ENCODE measurements at regions not wholly inside any gene's neighbourhood (a gene's known extent, or its start where the extent isn't known, plus 50 kb on each side); places are given as distances from the start of the nearest gene placed in this dataset.

DNA sequence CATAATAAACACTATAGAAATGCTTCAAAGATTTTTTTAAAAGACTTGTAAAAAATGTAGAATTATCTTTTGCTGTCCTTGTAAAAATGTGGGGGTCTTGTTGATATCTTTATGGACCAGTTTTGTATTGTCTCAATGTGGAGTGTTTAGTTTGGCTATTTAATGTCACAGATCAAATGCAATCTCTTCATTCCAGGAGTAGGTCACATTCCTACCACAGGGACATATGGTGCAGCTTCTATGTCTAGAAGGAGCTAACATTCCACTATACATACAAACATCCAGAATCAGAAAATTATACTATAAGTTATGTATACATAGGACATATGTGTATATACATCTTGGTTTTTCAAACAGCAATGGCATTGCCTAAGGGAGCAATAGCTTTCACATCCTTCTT is 345.7 kb downstream of the BMP4 start:
- no peak for DNase-seq (ENCODE audit: low spot score)

DNA sequence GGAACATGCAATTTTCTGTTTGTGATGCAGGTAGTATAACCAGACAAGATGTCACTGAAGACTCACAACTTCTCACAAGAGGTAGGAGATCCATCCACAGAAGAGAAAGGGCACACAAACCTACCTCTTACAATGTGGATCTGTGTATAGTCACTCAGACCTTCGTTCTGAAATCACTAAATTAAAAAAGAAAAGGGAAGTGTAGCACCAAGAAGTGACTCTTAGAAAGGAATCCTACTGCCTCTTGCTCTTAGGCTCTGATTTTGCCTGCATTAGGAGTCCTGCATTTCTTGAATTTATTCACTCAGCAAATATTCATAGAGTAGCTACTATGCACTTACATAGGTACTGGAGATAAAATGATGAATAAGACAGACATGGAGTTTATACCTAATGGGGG is 347.6 kb downstream of the BMP4 start:
- DNase-seq (ENCODE audit: low spot score) = no peak

DNA sequence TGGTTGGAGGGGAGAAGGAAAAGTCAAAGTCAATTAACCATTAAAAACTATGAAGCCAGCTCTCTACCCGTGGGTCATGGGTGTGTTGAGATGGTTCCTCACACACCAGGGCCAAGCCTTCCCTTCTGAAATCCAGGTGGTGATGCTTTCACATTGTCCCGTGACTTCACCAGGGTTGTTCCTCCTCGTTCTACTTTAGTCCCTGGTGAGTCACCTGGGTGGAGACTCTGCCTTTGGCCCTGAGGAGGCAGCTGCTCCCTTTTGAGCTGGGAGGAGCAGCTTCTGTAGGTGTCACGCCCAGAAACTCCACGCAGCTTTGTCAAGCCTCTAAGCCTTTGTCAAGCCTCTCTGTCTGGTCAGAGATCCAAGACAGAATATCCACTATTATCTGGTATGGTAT is 348.3 kb downstream of the BMP4 start:
- DNase-seq (ENCODE audit: low spot score) = no peak

DNA sequence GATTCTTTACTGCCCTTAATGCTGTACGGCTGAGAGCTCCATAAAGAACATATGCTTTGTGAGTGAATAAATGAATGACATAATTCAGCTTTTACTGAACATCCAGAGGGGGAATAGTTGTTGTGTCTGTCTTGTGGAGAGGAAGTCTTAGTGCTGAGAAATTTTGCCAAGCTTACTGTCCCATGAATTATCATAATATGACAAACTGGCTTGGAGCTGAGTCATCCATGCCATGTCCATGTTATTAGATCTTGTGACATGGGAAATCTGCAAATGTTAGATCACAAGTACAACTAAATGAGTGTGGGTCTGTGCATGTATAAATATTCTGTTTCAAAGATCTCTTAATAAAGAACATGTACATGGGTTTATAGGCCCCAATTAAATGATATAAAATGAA is 350.4 kb downstream of the BMP4 start:
- DNase-seq (ENCODE audit: low spot score) = no peak

DNA sequence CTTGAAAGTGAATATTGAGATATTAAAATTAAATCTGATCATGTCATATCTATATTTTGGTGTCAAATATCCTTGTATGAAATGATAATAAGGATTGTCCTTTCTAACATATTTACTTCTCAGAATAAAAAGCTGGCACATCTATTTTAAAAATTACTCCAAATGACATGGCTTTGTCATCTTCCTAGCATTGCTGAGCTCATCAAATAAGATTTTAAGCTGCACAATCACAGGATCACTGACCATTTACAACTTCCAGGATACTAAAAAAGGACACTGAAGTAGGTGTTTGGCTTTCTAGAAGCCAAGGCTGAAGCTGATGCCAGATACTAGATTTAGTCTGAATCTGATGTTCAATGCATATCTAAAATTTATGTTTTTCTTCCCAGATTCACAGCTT is 351.1 kb downstream of the BMP4 start:
- no peak for DNase-seq (ENCODE audit: low spot score)

DNA sequence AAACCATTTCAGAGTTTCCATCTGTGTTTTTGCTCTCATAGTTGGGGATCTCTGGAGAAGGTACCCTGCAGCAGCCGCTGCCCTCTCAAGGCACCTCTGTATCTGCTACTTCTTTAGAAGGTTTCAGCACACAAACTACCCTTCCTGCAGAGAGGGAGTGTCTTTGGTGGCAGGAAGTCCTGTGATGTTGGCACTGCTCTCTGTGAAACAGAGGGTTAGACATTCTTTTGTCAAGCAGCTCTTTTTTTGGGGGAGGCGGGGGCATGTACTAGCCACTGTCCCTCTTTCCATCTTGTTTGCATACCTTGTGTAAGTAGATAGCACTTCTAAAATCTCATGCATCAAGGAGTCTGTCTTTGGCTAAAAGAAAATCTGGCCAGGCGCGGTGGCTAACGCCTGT is 352.6 kb downstream of the BMP4 start:
- no peak for DNase-seq (ENCODE audit: low spot score)

DNA sequence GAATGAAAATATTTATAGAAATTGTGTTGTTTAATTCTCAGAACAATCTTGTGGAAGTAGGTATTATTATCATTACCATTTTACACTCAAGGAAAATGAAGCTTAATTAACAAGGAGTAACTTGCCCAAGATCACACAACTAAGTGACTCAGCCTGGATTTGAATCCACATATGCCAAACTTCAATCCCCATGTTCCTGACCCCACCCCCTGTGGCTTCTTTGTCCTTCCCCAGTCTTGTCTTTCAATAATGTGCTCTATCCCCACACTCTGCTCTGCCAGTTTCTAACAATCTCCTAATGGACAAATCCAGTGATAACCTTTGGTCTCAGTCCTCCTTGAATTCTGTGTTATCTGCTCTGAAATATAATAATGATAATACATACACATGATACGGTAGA is 355.2 kb downstream of the BMP4 start:
- no peak for DNase-seq (ENCODE audit: low spot score)

DNA sequence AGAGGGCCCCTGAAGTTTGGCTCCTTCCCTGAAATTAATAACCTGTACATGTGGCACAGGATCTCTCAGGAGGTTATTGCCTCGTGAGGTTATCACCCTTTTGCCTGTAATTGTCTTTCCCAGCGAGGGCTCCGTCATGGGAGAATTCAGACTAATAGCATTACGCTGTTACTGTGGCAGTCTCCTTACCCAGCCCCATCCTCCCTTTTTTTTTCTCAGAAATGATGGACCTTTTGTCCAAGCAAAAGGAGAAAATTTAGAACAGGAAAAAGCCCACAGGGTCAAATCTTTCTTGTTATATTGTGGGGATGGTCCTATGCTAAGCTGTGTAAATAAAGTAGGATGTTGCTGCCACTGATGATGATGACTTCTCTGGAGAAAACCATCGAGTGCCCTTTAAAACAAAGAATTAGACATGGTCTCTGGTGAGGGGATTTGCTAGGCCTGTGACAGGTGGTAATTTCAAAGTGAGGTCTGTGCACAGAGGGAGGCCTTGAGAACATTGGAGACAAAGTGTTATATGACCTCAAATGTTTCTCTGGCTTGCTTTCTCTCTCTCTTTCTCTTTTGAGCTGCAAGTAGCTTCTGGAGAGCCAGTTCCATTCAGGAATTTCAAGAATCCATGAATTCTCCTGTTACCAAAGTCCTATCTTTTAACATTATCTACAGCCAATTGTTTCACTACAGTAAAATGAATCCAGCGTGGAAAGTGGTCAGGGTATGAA is 357.2 kb downstream of the BMP4 start:
- DNase-seq (ENCODE audit: low spot score) = no peak

DNA sequence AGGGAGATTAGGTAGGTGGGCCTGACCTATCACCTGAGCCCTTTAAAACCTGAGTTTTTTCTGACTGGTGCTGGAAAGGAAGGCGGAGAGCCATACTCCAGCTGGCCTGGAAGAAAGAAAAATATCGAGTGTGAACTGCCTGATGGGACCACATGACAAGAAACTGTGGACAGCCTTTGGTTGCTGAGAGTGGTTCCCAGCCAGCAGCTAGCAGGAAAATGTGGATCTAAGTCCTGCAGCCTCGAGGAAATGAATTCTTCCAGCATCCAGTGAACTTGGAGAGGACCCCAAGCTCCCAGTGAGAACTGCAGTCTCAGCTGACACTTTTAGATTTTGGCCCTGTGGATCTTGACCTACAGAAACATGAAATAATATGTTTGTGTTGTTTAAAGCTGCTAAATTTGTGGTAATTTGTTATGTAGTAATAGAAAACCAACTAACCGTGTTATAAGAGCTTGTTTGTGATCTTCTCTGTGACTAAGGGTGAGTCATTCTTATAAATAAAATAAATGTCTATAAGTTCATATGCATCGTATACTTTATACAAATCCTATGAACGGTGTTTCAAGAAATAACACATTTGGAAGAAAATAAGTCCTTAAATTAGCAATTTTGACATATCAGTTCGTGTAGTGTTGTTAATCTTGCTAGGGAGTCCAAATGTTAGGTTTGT is 359.6 kb downstream of the BMP4 start:
- DNase-seq (ENCODE audit: low spot score) = no peak

DNA sequence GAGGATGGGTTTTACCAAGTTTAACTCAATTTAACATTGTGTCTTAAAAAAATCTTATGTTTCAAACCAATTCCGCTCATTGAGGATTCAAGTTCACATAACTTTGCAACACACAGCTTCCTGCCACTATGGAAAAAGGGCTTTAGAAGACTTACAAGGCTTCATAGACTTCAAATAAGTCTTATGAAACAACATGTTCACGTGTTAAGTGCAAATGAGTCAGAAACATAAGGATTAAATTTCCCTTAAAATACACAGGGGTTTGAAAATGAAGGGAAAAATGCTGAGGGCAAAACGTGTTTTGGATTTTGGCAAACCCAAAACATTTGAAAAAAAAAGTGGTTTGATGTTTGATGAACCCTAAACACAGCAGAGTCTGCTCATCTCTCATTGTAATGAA is 364.8 kb downstream of the BMP4 start:
- no peak for DNase-seq (ENCODE audit: low spot score)

DNA sequence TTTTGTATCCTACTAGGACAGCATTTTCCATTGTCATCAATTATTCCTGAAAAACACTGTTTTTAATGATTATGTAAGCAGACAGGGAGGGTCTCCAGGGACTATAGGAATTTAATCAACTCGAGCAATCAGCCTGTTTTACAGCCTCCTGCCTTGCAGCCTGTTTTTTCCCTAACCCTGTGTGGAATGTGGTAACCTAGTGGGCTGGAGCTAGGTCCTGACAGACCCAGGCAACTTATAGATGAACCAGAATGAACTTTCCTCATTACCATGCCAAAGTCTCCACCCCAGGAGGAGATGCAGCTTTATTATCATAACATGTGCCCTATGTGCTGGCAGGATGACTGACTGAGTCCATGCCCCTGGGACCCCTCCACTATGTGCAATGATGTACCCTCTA is 375.1 kb downstream of the BMP4 start:
- DNase-seq (ENCODE audit: low spot score) = no peak

DNA sequence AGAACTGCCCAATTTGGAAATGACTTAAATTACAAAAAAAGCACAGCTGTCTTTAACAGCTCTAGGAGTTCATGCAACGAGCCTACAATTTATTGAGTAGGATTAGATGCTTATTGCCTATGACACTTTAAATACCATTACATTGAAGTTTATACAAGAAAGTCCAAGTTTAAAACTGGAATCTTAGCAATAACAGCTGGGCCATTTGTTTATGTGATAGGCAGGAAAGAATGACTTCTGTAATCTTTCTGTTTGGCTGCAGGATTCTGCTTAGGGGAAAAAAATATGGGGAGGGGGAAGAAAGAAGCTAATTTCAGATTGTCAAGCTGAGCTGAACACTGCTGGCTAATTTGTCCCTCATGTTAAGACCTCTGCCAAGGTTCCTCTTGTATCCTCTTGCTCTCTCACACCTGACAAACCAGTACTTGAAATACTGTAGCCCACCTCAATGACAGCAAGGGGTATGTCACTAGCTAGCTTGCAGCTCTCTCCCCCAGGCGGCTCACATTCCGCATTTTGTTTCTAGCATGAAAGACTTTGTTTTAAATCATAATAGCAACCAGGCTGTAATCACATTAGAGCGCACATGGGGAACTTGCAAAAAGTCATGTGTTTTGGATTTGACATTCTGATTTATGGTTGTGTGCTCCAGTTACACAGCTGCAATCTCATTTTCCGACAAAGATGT is 384.8 kb downstream of the BMP4 start:
- no peak for DNase-seq (ENCODE audit: low spot score)

DNA sequence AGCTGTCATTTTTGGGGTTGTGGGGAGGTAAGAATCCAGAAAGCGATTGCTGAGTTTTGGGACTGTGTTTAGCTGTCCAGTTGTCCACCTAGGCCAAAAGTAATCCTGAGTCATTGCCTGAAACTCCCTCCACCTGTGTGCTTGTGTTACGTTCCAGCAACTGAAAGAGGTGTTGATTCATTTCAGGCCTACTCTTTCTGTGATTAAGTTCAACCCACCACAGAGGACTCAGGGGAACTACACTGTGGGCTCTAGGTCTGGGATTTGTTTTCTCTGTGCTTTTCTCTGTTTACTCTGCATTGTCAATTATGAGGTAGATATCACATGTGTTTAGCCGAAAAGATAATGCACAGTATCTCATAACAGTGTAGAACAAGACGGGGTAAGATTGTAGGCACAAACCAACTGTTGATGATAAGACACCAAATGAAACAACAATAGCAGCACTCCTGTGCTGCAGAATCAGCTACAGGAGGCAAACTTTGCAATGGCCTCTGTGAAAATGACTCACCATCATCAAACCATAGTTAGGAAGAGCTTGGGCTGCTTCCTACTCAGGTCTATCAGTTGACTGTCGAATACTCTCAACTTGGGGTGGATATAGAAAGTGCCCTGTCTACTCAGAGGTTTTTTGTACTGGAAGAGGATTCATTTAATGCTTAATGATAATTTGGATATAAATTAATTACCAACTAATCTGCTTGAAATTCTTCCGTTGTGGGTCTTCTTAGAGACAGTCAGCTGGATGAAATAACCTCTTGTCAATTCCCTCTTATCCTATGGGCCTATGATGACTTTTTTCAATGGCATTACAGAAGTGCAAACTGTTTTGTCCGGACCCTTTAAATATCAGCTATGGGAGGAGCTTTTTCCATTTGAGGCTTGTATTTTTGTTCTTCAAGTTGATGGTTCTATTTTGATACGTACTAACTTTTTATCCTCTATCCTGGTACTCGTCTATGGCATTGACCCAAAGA is 385.9 kb downstream of the BMP4 start:
- DNase-seq (ENCODE audit: low spot score) = no peak

DNA sequence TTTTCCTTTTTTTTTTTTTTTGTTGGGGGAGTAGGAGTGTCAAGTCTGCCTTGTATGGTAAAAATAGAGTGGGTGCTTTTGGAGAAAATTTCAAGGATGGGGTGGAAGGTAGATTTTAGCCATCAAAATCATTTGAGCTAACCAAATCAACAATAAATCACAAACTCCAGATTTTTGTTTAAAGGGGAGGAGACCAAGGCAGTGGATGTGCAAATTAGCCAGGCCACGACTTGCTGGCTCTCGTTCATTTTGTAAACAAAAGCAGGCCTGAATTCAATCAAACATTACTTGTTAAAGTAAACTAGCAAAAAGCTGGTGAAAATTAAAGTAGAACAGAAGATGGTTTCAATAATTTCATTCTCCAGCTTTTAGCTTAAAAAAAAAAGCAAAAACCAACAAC is 387.2 kb downstream of the BMP4 start:
- no peak for DNase-seq (ENCODE audit: low spot score)

DNA sequence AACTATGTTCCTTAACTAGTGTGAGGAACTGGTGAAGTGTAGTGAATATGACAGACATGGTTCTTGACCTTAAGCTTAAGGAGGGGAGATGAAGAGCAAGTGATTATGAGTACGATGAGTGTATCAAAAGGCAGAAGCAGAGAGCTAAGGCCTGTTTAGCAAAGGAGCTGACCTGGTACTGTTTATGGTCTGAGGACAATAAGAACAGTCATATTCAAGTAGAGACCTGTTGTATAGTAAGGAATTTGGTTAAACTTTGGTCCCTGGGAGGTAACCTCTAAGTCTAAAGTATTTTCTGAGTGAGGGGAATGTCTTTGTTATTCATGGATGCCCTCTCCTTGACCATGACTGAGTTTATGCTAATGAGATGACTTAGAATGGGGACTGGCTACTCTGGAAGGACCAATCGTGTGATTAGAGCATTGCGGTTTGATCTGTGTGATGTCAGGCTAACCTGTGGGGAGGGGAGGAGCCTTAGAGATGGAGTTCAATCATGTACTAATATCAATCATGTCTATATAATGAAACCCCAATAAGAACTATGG is 389.3 kb downstream of the BMP4 start:
- no peak for DNase-seq (ENCODE audit: low spot score)

DNA sequence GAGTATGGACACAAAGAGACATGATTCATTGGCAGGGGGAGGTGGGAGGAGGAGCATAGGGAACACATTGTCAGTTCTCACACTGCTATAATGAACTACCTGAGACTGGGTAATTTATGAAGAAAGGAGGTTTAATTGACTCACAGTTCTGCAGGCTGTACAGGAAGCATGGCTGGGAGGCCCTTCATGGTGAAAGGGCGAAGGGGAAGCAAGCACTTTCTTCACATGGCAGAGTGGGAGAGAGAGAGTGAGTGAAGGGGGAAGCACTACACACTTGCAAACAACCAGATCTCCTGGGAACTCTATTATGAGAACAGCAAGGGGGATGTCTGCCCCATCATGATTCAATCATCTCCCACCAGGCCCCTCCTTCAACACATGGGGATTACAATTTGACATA is 391.8 kb downstream of the BMP4 start:
- DNase-seq (ENCODE audit: low spot score) = no peak

DNA sequence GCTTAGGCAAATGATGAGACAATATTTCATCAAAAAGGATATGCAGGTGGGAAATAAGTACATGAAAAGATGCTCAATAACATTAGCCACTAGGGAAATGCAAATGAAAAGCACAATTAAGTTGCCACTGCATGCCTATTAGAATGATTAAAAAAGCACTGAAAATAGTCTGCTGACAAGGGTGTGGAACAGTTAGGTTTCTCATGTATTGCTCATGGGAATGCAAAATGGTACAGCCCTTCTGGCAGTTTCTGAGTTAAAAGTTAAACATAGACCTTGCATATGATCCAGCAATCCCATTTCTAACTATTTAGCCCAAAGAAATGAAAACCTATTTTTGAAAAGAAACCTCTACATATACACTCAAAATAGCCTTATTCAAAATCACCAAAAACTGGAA is 393.0 kb downstream of the BMP4 start:
- DNase-seq (ENCODE audit: low spot score) = no peak

DNA sequence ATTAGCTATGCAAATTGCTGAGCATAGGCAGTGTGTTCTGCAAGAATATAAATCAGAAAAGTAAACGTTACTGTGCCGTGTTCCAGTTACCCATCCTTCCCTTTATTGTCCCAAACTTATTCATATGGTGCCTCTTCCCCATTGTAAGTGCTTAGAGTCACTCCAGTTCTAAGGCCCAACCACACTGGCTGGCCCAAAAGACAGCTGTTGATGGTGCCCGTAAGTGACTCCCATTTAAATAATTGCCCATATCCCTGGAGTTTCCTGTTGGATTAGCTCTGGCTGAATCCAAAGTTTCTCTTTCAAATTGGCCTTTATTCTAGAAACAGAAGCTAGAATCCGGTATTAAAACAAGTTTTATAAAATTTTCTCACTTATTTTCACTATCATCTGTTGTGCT is 400.1 kb upstream of the DDHD1 start:
- no peak for DNase-seq (ENCODE audit: low spot score)

DNA sequence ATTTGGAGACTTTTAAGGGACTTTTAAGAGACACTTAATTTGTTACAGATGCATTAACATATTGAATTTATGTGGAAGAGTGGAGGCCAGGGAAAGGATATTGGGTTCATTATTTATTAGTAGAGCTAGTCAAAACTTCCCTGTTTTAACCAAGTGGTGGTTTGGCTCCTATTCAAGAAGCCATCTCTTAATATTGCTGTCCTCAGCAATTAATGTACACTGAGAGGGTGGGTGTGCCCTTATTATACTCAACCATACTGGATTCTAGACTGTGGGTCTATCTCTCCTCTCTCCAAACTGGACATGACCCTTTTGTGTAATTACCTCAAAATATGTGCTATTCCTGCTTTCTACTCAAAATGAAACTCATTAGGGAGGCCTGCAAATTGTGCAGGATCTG is 398.7 kb upstream of the DDHD1 start:
- no peak for DNase-seq (ENCODE audit: low spot score)

DNA sequence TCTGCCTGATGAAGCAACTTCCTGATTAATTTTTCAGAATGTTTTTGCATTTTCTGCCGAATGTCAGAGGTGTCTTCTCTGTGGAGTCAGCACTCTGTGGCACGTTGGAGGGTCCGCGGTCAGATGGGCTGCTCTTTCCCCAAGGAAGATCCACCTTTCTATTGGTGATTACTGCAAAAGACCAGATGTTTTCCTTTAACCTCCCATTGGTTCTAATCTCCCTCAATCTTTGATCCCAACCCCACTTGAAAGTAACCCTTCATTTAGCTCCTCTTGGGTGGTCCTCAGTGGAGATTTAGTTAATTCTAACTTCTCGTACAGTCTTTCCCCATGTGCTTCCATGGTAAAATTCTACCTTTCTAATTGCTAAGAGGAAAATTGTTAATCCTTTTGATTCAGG is 397.7 kb upstream of the DDHD1 start:
- DNase-seq (ENCODE audit: low spot score) = no peak

DNA sequence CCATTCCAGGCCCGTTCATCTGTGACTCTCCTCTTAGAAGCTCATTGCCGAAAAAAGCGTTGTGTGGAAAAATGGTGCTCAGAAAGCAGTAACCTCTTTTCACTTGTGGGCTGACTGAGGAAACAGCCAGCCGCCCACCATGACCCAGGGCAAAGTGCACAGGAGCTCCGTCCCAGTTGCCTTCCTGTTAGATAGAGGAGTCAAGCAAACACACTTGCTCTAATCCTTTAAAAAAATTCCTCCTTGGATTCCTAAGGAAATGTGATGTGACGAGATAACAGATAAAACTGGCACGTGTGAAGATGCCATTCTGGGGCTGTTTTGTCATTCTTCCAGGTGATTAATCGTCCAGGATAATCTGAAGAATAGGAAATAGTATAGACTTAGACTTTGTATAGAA is 396.8 kb upstream of the DDHD1 start:
- no peak for DNase-seq (ENCODE audit: low spot score)

DNA sequence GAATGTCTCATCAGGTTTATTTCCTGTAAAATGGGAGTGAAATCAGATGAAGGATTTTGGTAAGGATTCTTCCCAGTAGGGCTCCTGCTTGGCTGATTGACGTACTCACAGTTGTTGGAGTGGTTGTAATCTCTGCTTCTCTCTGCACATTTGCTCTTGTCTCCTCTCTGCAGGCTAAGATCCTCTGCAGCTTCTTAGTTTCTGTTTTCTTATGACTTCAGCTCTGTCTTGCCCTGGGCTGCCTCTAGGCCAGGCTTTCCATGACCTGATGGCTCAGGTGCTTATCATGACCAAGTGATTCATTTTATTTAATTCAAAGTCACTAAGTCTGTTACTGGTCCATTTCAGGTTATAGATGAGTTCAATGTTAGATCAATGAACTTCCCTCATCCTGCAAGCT is 394.5 kb upstream of the DDHD1 start:
- no peak for DNase-seq (ENCODE audit: low spot score)
